SKM-1 treated with dmso at 0.1 percent for 144 hours (cell line): ENCODE measurements at regions not wholly inside any gene's neighbourhood (a gene's known extent, or its start where the extent isn't known, plus 50 kb on each side); places are given as distances from the start of the nearest gene placed in this dataset.
"Not testable (repeated sequence)": the region's sequence is repeated elsewhere in the genome, so short reads cannot be mapped to it uniquely, and the experiment has no call there.

ENCODE experiments used
- DNase-seq: peaks from one replicate; lab custom pipeline; 2025; ENCODE audit not compliant: unreplicated experiment; lab: John Stamatoyannopoulos, UW

- DNase-seq, result no peak
These were observed 130.0 kb upstream of the FN1 start for GRCh38 chr2:215565897-215566296.

- DNase-seq, result no peak
These were observed 121.8 kb upstream of the FN1 start for GRCh38 chr2:215557701-215558100.

DNA sequence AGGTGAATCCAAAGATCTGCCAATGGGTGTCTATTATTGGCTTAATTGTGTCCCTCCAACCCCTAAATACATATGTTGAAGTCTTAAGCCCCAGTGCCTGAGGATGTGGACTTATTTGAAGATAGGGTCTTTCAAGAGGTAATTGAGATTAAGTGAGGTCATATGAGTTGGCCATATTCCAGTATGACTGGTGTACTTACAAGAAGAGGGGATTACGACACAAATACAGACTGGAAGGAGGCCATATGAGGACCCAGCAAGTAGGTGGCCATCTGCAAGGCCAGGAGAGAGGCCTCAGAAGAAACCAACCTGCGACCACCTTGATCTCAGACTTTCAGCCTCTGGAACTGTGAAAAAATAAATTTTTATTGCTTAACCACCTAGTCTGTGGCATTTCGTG, 121.1 kb upstream of the FN1 start:
- DNase-seq, result no peak

- no peak for DNase-seq
These were observed 119.0 kb upstream of the FN1 start for GRCh38 chr2:215554689-215555498.

DNA sequence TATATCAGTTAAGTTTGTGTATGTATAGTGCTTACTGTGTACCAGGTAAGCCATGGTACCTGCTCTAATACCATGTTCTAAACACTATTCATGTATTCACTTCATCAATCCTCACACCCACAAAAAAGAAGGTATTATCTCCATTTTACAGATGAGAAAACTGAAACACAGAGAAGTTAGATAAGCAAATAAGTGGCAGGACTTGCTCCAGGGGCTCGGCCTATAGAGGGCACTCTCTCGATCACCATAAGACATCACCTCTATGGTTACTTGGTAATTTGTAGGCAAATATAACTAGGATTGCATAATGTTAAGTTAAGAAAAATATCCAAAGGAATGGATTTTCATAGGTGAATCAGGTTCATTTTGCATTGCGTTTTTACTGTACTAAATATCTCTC, 118.1 kb upstream of the FN1 start:
- DNase-seq, result no peak

GRCh38 chr2:215552144-215552580, 116.3 kb upstream of the FN1 start:
- DNase-seq, result no peak

- DNase-seq, result no peak
These were observed 114.5 kb upstream of the FN1 start for GRCh38 chr2:215550331-215550730.

DNA sequence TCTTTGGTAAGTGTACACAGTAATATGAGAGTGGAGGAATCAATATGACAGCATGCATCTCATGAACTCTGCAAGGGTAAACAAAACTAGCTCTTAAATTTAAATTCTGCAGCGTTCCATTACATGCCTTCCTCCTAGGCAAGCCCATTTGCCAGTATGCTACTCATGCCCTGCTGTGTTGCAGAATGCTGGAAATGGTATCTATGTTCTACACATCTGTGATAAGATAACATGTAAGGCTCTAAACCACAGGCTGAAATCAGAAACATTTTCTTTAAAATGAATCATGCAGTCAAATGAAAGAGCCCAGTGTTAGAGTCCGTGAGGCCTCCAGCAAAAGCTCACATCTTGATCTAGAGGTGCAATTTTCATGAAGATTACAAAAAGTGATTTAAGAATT, 112.8 kb upstream of the FN1 start:
- no peak for DNase-seq

DNA sequence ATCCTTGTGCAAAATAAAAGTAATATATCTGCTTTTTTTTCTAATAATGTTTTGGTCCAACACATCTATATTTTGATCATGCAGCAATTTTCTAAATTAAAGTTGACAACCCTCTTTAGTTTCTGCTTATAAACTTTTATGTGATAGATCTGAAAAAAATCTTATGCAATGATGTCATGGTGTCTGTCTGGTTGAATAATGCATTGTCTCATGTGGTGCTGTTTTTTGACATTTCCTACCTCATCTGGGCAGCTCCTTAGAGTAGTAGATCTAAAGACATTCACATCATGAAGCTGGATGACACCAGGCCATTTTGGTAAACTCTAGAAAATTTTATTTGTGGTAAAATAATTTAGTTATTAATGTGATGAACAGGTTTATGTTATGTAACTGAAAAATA, 106.8 kb upstream of the FN1 start:
- DNase-seq, result no peak

- DNase-seq, result no peak
These were observed 104.8 kb upstream of the FN1 start for GRCh38 chr2:215540658-215541057.

GRCh38 chr2:215537611-215538010, 101.7 kb upstream of the FN1 start:
- no peak for DNase-seq

DNA sequence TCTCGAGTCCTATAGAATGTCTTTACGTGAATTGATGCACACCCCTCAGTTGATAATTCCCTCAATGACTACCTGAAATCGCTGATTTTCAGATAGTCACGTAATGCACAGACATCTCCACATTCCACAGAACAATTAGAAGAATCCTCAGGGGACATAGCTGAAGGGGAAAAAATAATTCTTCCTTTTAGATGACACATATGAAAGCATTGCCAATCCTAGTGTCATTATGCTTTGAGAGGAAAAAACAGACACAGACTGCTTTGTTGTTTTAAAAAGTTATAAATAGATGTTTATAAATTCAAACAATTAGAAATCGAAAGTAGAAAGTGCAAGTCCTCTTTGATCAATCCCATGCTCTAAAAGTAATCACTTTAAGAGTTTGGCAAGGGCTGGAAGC, 100.6 kb upstream of the FN1 start:
- no peak for DNase-seq

DNA sequence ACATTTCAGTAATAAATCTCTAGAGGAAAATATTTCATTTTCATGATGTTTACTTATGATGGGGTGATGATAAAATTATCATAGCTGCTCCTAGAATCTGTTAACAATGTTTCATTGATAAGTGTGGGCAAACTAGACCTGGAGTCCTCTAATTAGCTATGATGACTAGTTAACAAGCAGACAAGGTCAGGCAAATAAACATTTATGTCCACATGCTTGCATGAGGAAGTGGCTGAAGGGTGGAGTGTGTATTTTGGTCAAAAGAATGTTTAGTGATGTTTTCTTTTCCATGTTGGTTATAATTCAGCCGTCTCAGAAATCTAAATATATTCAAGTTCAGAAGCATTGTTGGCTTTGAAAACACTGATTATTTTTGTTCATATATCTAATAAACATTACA, 99.9 kb upstream of the FN1 start:
- no peak for DNase-seq

DNA sequence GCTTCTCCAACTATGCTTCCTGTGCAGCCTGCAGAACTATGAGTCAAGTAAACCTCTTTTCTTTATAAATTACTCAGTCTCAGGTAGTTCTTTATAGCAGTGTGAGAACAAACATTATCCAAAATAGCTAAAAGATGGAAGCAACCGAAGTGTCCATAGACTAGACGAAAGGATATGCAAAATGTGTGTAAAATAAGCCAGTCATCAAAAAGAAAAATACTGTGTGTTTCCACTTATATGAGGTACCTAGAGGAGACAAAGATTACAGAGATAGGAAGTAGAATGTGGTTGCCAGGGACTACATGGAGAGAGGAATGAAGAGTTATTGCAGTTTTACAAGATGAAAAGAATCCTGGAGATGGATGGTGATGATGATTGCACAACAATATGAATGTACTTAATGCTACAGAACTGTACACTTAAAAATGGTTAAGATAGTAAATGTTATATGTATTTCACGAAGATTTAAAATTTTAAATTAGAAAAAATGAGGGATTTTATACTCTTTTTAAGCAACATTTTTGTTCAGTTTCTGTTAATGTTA, 99.3 kb upstream of the FN1 start:
- DNase-seq, result no peak

- DNase-seq, result not testable (repeated sequence)
These were observed 97.8 kb upstream of the FN1 start for GRCh38 chr2:215533716-215534115.

- DNase-seq, result no peak
These were observed 97.0 kb upstream of the FN1 start for GRCh38 chr2:215532844-215533243.

DNA sequence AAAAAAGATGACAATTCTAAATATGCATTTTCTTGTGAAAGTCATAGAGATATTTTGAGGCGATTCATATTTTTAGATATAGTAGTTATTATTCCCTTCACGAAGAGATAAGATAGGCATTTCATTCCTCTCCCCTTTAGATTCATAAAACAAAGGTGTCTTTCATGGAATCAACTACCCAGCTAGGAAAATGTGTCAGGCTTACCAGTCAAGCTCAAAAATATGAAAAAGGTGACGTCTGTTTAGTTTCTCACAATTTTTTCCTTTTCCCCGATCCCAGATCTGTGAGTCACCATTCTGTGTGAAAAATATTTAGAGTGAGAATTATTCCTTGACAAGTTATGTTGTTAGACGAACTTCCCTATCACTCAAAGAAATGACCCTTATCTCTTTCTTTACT, 95.4 kb upstream of the FN1 start:
- no peak for DNase-seq

GRCh38 chr2:215530191-215530968, 94.5 kb upstream of the FN1 start:
- DNase-seq, result no peak

GRCh38 chr2:215529271-215529670, 93.4 kb upstream of the FN1 start:
- no peak for DNase-seq

DNA sequence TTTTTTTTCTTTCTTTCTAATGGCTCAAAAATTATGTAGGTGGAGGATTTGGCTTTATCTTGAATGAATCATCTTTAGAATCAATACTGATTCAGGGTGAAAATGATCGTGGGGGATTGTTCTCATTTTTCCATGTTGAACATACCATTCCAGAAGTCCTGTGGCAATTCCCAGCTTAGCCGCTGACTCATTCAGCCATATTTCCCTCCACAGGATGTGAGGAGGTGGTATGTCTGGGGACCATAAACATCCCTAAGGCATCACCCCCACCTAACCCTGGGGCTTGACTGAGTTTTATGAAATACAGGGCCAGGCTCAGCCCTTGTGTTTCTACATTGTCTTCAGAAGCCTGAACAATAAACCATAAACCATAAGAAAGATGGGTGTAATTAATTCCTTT, 92.7 kb upstream of the FN1 start:
- DNase-seq, result no peak

GRCh38 chr2:215527736-215528135, 91.9 kb upstream of the FN1 start:
- no peak for DNase-seq

- no peak for DNase-seq
These were observed 90.5 kb upstream of the FN1 start for GRCh38 chr2:215526341-215526740.
